HFFc6 (cell line): ENCODE measurements at regions not wholly inside any gene's neighbourhood (a gene's known extent, or its start where the extent isn't known, plus 50 kb on each side); places are given as distances from the start of the nearest gene placed in this dataset.
A peak's percentile ranks its signal among the peaks of the same experiment; 100 is the strongest.

ENCODE experiments used
- DNase-seq: peaks from one replicate; pipeline ENCODE4 v3.0.0-alpha.2; 2018
- H3K27ac Mint-ChIP-seq: 2 replicates; pipeline ENCODE4 v1.8.0; 2020; ENCODE audit warnings: mild to moderate bottlenecking, mixed read lengths
- H3K27me3 Mint-ChIP-seq: 2 replicates; pipeline ENCODE4 v1.8.0; 2021; ENCODE audit warnings: mild to moderate bottlenecking, moderate library complexity, mixed read lengths; ENCODE audit not compliant: insufficient read depth
- H3K36me3 Mint-ChIP-seq: 2 replicates; pipeline ENCODE4 v1.8.0; 2021; ENCODE audit warnings: low read depth, mixed read lengths
- H3K4me1 Mint-ChIP-seq: 2 replicates; pipeline ENCODE4 v1.8.0; 2020; ENCODE audit warnings: low read depth, mixed read lengths
- H3K4me3 Mint-ChIP-seq: 2 replicates; pipeline ENCODE4 v1.8.0; 2020; ENCODE audit warnings: mild to moderate bottlenecking, moderate library complexity, mixed read lengths
- H3K9me3 Mint-ChIP-seq: 2 replicates; pipeline ENCODE4 v1.8.0; 2020; ENCODE audit warnings: mild to moderate bottlenecking, mixed read lengths
- TF ChIP-seq, protein P1 (sequence below): fragments of 200-600 bp; sonication (generic); IDR thresholded peaks from 2 replicates; pipeline ENCODE4 v1.5.0; 2021; ENCODE audit warnings: antibody characterized with exemption, mild to moderate bottlenecking

DNA sequence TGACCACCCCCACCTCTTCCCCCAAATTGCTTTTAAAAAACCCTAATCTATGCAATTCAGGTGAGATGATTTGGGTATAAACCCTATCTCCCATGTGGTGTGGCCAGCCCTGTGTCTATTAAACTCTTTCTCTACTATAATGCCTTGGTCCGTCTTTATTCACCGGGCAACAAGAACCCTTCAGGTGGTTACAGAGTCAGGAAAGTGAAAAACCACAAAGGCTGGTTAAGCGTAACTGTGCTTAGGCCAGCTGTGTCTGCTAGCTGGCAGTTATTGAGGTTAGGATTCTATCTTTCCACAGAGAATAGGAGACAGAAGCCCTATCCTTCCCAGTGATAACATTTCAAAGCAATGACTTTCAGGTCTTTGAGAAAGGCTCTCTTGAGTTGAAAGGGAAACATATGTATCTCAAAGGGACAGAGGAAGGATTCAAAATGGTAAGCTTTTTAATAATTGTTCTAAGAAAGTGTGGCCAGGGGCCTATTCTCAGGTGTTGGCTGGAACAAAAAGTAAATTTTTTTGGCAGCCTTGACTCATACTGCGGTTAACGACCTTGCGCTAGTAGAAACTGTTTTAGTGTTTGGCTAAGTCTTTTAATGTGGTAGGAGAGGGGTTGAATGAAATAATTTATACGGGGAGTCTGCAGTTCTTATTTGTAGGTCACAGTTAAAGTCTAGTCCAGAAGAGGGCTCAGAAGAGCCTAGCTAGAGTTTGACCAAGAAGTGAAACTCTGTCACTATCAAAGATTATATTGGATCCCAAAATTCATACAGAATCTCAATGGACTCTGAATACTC, 89.0 kb downstream of the NPAP1 start:
- Mint-ChIP-seq H3K27ac (no peak overlapping the region), H3K4me3 (no peak overlapping the region), H3K9me3 (no peaks in the 10 kb centered on the region), H3K36me3 (no peaks in the 10 kb centered on the region), H3K4me1 (no peaks in the 10 kb centered on the region), H3K27me3 (no peaks in the 10 kb centered on the region; the same call in 1 of the 2 replicates)
- TF ChIP-seq, protein P1, sequence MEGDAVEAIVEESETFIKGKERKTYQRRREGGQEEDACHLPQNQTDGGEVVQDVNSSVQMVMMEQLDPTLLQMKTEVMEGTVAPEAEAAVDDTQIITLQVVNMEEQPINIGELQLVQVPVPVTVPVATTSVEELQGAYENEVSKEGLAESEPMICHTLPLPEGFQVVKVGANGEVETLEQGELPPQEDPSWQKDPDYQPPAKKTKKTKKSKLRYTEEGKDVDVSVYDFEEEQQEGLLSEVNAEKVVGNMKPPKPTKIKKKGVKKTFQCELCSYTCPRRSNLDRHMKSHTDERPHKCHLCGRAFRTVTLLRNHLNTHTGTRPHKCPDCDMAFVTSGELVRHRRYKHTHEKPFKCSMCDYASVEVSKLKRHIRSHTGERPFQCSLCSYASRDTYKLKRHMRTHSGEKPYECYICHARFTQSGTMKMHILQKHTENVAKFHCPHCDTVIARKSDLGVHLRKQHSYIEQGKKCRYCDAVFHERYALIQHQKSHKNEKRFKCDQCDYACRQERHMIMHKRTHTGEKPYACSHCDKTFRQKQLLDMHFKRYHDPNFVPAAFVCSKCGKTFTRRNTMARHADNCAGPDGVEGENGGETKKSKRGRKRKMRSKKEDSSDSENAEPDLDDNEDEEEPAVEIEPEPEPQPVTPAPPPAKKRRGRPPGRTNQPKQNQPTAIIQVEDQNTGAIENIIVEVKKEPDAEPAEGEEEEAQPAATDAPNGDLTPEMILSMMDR, result no peak
- no peak for DNase-seq

DNA sequence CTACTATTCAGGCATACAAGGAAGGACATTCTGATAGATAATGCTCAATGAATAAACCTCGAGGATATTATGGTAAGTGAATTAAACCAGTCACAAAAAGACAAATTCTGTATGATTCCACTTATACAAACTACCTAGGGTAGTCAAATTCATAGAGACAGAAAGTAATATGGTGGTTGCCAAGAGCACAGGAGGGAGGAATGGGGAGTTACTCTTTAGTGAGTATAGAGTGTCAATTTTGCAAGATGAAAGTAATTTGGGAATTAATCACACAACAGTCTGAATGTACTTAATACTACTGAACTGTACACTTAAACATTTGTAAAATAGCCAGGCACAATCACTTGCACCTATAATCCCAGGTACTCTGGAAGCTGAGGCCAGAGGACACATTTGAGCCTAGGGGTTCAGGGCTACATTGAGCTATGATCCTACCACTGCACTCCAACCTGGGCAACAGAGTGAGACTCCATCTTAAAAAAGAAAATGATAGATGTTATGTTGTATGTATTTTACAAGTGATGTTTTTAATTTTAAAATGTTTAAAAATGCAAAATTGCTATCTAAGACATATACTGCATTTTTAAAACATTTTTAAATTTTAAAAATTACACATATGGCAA, 91.0 kb downstream of the NPAP1 start:
- DNase-seq, result no peak
- H3K4me1 Mint-ChIP-seq, result no peaks in the 10 kb centered on the region
- no peak overlapping the region for H3K27ac Mint-ChIP-seq
- H3K9me3 Mint-ChIP-seq, result no peaks in the 10 kb centered on the region; the same call in 1 of the 2 replicates
- no peak overlapping the region for H3K4me3 Mint-ChIP-seq
- TF ChIP-seq, protein P1, result no peak
- H3K27me3 Mint-ChIP-seq, result no peaks in the 10 kb centered on the region; the same call in 1 of the 2 replicates
- H3K36me3 Mint-ChIP-seq, result no peaks in the 10 kb centered on the region

DNA sequence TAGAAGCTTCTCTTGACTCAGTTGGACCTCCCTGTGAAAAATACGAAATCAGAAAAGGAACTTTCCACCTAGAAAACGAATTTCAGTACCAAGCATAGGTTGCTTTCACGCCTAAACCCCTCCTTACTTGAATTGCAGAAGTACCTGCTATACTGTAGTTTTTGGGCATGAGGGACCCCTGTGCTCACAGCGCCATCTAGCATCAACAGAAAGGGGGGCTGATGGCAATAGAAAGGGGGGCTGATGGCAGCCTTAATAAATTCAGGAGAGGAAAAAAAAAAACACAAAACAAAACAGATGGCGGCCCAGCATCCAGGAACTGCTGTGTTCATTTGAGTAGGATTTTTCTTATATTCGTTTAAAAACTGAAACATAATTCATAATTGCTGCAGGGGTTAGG, 96.7 kb downstream of the NPAP1 start:
- no peak for DNase-seq
- peak overlapping the region; percentile 86; the same call in 1 of the 2 replicates for H3K4me3 Mint-ChIP-seq
- H3K36me3 Mint-ChIP-seq, result peaks cover 4% of the 10 kb centered on the region
- peaks cover 13% of the 10 kb centered on the region for H3K9me3 Mint-ChIP-seq
- H3K27ac Mint-ChIP-seq, result no peak overlapping the region
- TF ChIP-seq, protein P1, result no peak
- H3K4me1 Mint-ChIP-seq, result no peaks in the 10 kb centered on the region
- peaks cover 1% of the 10 kb centered on the region; the same call in 1 of the 2 replicates for H3K27me3 Mint-ChIP-seq

DNA sequence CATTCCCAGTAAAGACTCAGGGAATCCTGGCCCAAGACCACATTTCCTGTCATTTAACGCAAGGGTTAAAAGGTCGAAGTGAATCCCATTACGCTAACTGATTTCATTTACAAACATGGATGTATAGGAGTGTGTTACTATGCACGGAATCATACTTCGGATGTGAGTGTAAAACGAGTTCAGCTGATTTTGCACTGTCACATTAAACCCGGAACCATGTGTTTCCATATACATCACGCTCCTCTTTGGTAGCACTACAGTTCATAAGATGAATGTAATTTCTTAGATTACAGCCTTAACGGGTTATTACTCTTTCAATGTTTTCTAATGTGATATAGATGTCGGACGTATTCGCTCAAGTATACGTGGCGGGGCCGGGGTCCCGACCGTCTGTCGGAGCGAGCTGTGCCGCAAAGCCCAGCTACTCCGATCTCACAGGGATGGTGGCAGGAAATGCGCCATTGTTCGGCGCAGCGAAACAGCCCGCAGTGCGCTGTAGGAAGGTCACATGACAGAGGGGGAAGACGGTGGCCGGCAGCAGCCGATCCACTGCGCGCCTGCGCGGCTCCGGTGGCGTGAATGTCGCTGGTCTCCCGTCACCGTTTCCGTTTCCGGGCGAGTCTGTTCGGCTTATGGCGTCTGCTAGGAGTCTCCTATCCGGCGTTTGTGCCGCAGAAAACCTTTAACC, 97.3 kb downstream of the NPAP1 start:
- DNase-seq, result peak; percentile 45
- H3K4me3 Mint-ChIP-seq, result peak overlapping the region; percentile 86
- peak overlapping the region; percentile 78 for H3K27ac Mint-ChIP-seq

DNA sequence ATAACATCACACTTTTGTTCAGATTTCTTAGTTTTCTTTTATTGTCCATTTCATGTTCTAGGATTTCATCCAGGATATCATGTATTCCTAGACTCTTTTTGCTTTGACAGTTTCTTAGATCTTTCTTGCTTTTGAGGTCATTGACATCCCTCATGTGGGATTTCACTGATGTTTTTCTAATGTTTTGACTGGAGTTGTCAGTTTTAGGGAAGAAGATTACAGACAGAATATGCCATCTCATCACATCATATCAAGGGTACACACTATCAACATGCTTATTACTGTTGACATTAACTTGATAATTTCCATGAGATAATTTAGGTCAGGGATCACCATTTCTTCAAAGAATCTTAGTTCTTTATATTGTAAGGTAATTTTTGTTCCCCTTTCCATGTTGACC, 101.7 kb downstream of the NPAP1 start:
- TF ChIP-seq, protein P1, result no peak
- Mint-ChIP-seq H3K4me1 (no peaks in the 10 kb centered on the region), H3K4me3 (no peak overlapping the region), H3K36me3 (peaks cover 4% of the 10 kb centered on the region), H3K9me3 (peaks cover 19% of the 10 kb centered on the region), H3K27me3 (peaks cover 1% of the 10 kb centered on the region; the same call in 1 of the 2 replicates), H3K27ac (no peak overlapping the region)
- DNase-seq, result no peak

More for the DNA sequence above, 97.3 kb downstream of the NPAP1 start:
- TF ChIP-seq, protein P1, result no peak
- Mint-ChIP-seq H3K9me3 (peaks cover 13% of the 10 kb centered on the region), H3K36me3 (peaks cover 4% of the 10 kb centered on the region), H3K4me1 (no peaks in the 10 kb centered on the region), H3K27me3 (0 out of 2 replicates have a peak, but pooled peaks cover 1% of the 10 kb centered on the region)
